MM.1S (cell line): ENCODE measurements at regions not wholly inside any gene's neighbourhood (a gene's known extent, or its start where the extent isn't known, plus 50 kb on each side); places are given as distances from the start of the nearest gene placed in this dataset.

Source experiments
- DNase-seq: peaks from one replicate; pipeline ENCODE4 v3.0.0-alpha.2; 2015
- H2AFZ ChIP-seq: fragments of 300-600 bp; sonication (generic); 2 replicates; pipeline ENCODE4 v1.6.0; 2016; ENCODE audit warnings: antibody characterized with exemption, low read length
- H3F3A ChIP-seq: fragments of 300-600 bp; sonication (generic); 2 replicates; pipeline ENCODE4 v1.6.1; 2016; ENCODE audit warnings: mild to moderate bottlenecking, antibody characterized with exemption, low read length, moderate library complexity, mixed read lengths; ENCODE audit not compliant: insufficient read depth
- H3K27ac ChIP-seq: fragments of 300-600 bp; sonication (generic); 2 replicates; pipeline ENCODE4 v1.5.1; 2016; ENCODE audit warnings: mild to moderate bottlenecking, low read length
- H3K27me3 ChIP-seq: fragments of 300-600 bp; sonication (generic); replicated peaks from 2 replicates; pipeline ENCODE4 v1.6.0; 2016; ENCODE audit warnings: low read length; ENCODE audit not compliant: insufficient read depth
- H3K36me3 ChIP-seq: fragments of 300-600 bp; sonication (generic); replicated peaks from 2 replicates; pipeline ENCODE4 v1.6.1; 2016; ENCODE audit warnings: mild to moderate bottlenecking, low read length, mixed read lengths; ENCODE audit not compliant: insufficient read depth
- H3K4me1 ChIP-seq: fragments of 300-600 bp; sonication (generic); 2 replicates; pipeline ENCODE4 v1.6.1; 2016; ENCODE audit warnings: low read length, mixed read lengths
- H3K4me2 ChIP-seq: fragments of 300-600 bp; sonication (generic); 2 replicates; pipeline ENCODE4 v1.6.0; 2016; ENCODE audit warnings: low read depth, low read length
- H3K4me3 ChIP-seq: fragments of 300-600 bp; sonication (generic); 2 replicates; pipeline ENCODE4 v1.5.1; 2016; ENCODE audit warnings: low read length, mixed read lengths
- H3K79me2 ChIP-seq: fragments of 300-600 bp; sonication (generic); 2 replicates; pipeline ENCODE4 v1.6.1; 2016; ENCODE audit warnings: mixed run types, low read length, mixed read lengths
- H3K9ac ChIP-seq: fragments of 300-600 bp; sonication (generic); 2 replicates; pipeline ENCODE4 v1.6.1; 2016; ENCODE audit warnings: low read length, mixed read lengths
- H3K9me2 ChIP-seq: fragments of 300-600 bp; sonication (generic); replicated peaks from 2 replicates; pipeline ENCODE4 v1.6.1; 2016; ENCODE audit warnings: mild to moderate bottlenecking, low read length, mixed read lengths; ENCODE audit not compliant: insufficient read depth
- H3K9me3 ChIP-seq: fragments of 300-600 bp; sonication (generic); replicated peaks from 2 replicates; pipeline ENCODE4 v1.6.1; 2016; ENCODE audit warnings: mild to moderate bottlenecking, low read length, mixed read lengths; ENCODE audit not compliant: insufficient read depth
- H4K20me1 ChIP-seq: fragments of 300-600 bp; sonication (generic); 2 replicates; pipeline ENCODE4 v1.6.1; 2016; ENCODE audit warnings: mild to moderate bottlenecking, low read length, moderate library complexity, mixed read lengths; ENCODE audit not compliant: insufficient read depth
- EZH2 ChIP-seq: fragments of 300-600 bp; sonication (generic); optimal IDR thresholded peaks from 2 replicates; pipeline ENCODE3; 2017; ENCODE audit warnings: low read depth, mild to moderate bottlenecking, antibody characterized with exemption, low read length, mixed read lengths
- EZH2phosphoT487 ChIP-seq: fragments of 300-600 bp; sonication (generic); IDR thresholded peaks from 2 replicates; pipeline ENCODE4 v1.6.1; 2018; ENCODE audit warnings: antibody characterized with exemption, low read length
- TF ChIP-seq, protein P1 (sequence below): fragments of 300-600 bp; sonication (generic); IDR thresholded peaks from 2 replicates; pipeline ENCODE4 v1.5.1; 2016; ENCODE audit warnings: antibody characterized with exemption, low read length, mixed read lengths

DNA sequence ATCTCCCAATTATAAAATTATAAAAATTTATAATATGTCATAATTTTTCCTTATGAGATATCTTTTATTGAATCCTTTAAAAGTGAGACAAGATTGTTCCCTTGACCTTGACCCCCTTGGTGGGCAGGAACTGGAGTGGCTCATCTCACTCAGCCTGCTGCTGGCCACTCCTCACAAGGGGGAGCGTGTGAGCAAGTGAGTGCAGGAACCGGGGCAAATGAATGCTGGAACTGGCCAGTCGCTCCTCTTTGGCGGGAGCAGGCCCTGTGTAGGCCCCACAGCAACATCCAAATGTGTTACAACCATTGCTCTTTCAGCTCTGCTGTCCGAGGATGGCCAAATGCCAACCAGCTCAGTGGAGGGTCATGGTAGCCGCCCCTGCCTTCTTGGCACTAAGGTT is 178.8 kb downstream of the ETNK1 start:
- Histone ChIP-seq H3K9ac (no peak overlapping the region), H3K79me2 (no peaks in the 10 kb centered on the region), H3K27ac (no peak overlapping the region), H3K36me3 (no peaks in the 10 kb centered on the region), H3K27me3 (no peaks in the 10 kb centered on the region), H2AFZ (no peak overlapping the region), H3F3A (no peaks in the 10 kb centered on the region), H3K9me3 (no peaks in the 10 kb centered on the region), H4K20me1 (no peaks in the 10 kb centered on the region), H3K9me2 (no peaks in the 10 kb centered on the region), H3K4me2 (no peak overlapping the region), H3K4me3 (no peak overlapping the region), H3K4me1 (no peaks in the 10 kb centered on the region)
- no peak for DNase-seq
- no peak for TF ChIP-seq EZH2
- TF ChIP-seq, protein P1, sequence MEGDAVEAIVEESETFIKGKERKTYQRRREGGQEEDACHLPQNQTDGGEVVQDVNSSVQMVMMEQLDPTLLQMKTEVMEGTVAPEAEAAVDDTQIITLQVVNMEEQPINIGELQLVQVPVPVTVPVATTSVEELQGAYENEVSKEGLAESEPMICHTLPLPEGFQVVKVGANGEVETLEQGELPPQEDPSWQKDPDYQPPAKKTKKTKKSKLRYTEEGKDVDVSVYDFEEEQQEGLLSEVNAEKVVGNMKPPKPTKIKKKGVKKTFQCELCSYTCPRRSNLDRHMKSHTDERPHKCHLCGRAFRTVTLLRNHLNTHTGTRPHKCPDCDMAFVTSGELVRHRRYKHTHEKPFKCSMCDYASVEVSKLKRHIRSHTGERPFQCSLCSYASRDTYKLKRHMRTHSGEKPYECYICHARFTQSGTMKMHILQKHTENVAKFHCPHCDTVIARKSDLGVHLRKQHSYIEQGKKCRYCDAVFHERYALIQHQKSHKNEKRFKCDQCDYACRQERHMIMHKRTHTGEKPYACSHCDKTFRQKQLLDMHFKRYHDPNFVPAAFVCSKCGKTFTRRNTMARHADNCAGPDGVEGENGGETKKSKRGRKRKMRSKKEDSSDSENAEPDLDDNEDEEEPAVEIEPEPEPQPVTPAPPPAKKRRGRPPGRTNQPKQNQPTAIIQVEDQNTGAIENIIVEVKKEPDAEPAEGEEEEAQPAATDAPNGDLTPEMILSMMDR: no peak
- TF ChIP-seq EZH2phosphoT487: no peak

DNA sequence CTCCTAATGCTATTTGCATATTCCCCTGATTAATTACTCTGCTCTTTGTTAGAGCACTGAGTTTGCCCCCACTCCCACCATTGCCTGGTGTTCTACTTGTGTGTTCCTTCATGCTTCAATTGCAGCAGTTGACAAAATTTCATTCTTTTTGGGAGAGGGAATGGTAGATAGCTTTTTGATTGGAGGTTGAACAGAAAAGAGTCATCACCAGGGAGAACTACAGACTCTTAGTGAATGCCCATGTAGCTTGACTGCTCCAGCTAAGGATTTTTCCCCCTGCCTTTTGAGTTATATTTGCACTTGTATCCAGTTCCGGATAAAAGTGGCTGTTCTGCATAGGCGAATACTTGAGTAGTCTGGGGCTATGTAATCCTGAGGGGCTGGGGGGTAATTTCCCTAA is 183.9 kb downstream of the ETNK1 start:
- no peaks in the 10 kb centered on the region for H3K27me3 ChIP-seq
- no peak for TF ChIP-seq EZH2
- TF ChIP-seq, protein P1: no peak
- TF ChIP-seq EZH2phosphoT487: no peak
- no peak overlapping the region for H3K4me2 ChIP-seq
- no peaks in the 10 kb centered on the region for H3K4me1 ChIP-seq
- no peaks in the 10 kb centered on the region for H3K9me2 ChIP-seq
- no peaks in the 10 kb centered on the region for H3K36me3 ChIP-seq
- no peak for DNase-seq
- no peak overlapping the region for H3K4me3 ChIP-seq
- H2AFZ ChIP-seq: no peak overlapping the region
- H3F3A ChIP-seq: no peaks in the 10 kb centered on the region
- H3K27ac ChIP-seq: no peak overlapping the region
- H3K79me2 ChIP-seq: no peaks in the 10 kb centered on the region
- no peak overlapping the region for H3K9ac ChIP-seq
- no peaks in the 10 kb centered on the region for H3K9me3 ChIP-seq
- no peaks in the 10 kb centered on the region for H4K20me1 ChIP-seq

DNA sequence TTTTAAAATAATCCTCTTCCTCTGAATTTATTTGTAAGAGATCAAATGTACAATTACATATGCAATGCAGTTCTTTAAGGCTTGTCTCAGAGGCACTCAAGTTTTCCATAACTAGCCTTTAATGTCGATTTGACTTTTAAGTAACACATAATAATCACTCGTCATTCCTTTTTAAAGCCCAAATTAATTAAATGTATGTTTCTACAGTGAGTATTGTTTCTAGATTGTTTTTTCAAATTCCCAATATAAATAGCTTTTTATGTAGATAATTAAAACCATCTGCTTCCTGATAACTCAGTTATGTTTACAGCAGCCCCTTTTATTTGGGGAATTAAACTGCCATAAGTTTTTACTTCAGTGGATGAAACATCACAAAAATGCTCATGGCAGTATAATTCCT is 185.1 kb downstream of the ETNK1 start:
- H3K79me2 ChIP-seq: no peaks in the 10 kb centered on the region
- no peaks in the 10 kb centered on the region for H3K36me3 ChIP-seq
- peaks cover 5% of the 10 kb centered on the region; the same call in 1 of the 2 replicates for H3K4me1 ChIP-seq
- H3K27ac ChIP-seq: no peak overlapping the region
- H3K9ac ChIP-seq: no peak overlapping the region
- TF ChIP-seq EZH2 (no peak), EZH2phosphoT487 (no peak)
- TF ChIP-seq, protein P1: no peak
- H3F3A ChIP-seq: no peaks in the 10 kb centered on the region
- H3K9me3 ChIP-seq: no peaks in the 10 kb centered on the region
- H4K20me1 ChIP-seq: no peaks in the 10 kb centered on the region
- H3K4me2 ChIP-seq: no peak overlapping the region
- no peak overlapping the region for H2AFZ ChIP-seq
- no peaks in the 10 kb centered on the region for H3K9me2 ChIP-seq
- H3K4me3 ChIP-seq: no peak overlapping the region
- DNase-seq: no peak
- no peaks in the 10 kb centered on the region for H3K27me3 ChIP-seq
